ENCODE measurements at regions not wholly inside any gene's neighbourhood (a gene's known extent, or its start where the extent isn't known, plus 50 kb on each side); places are given as distances from the start of the nearest gene placed in this dataset.

GRCh38 chr9:106334081-106334480, 528.9 kb upstream of the ZNF462 start:
- no peak for DNase-seq (ENCODE audit: low read depth)
- no peak overlapping the region for H3K4me3 ChIP-seq (ENCODE audit: low read depth, low read length)
- no peak for TF ChIP-seq CTCF (IDR thresholded peaks at IDR 0.05; ENCODE audit: low read depth, low read length, missing control alignments)

GRCh38 chr9:106339882-106340281, 523.1 kb upstream of the ZNF462 start:
- DNase-seq (ENCODE audit: low read depth): no peak
- H3K4me3 ChIP-seq (ENCODE audit: low read depth, low read length): no peak overlapping the region
- TF ChIP-seq CTCF (IDR thresholded peaks at IDR 0.05; ENCODE audit: low read depth, low read length, missing control alignments): no peak

GRCh38 chr9:106350777-106351176, 512.2 kb upstream of the ZNF462 start:
- TF ChIP-seq CTCF (IDR thresholded peaks at IDR 0.05; ENCODE audit: low read depth, low read length, missing control alignments): no peak
- DNase-seq (ENCODE audit: low read depth): no peak
- no peak overlapping the region for H3K4me3 ChIP-seq (ENCODE audit: low read depth, low read length)

- no peak for TF ChIP-seq CTCF (IDR thresholded peaks at IDR 0.05; ENCODE audit: low read depth, low read length, missing control alignments)
- H3K4me3 ChIP-seq (ENCODE audit: low read depth, low read length): no peak overlapping the region
- DNase-seq (ENCODE audit: low read depth): no peak
Observed at GRCh38 chr9:106356924-106357323, 506.0 kb upstream of the ZNF462 start.

- no peak overlapping the region for H3K4me3 ChIP-seq (ENCODE audit: low read depth, low read length)
- no peak for TF ChIP-seq CTCF (IDR thresholded peaks at IDR 0.05; ENCODE audit: low read depth, low read length, missing control alignments)
- DNase-seq (ENCODE audit: low read depth): no peak
Observed at GRCh38 chr9:106358331-106358730, 504.6 kb upstream of the ZNF462 start.

GRCh38 chr9:106376689-106377088, 486.3 kb upstream of the ZNF462 start:
- H3K4me3 ChIP-seq (ENCODE audit: low read depth, low read length): no peak overlapping the region
- DNase-seq (ENCODE audit: low read depth): no peak
- no peak for TF ChIP-seq CTCF (IDR thresholded peaks at IDR 0.05; ENCODE audit: low read depth, low read length, missing control alignments)

GRCh38 chr9:106383072-106383471, 479.9 kb upstream of the ZNF462 start:
- no peak for TF ChIP-seq CTCF (IDR thresholded peaks at IDR 0.05; ENCODE audit: low read depth, low read length, missing control alignments)
- no peak overlapping the region for H3K4me3 ChIP-seq (ENCODE audit: low read depth, low read length)
- no peak for DNase-seq (ENCODE audit: low read depth)

Measured in GM12864 (cell line).